HCEC 1CT (cell line): ENCODE measurements at regions not wholly inside any gene's neighbourhood (a gene's known extent, or its start where the extent isn't known, plus 50 kb on each side); places are given as distances from the start of the nearest gene placed in this dataset.
A peak's percentile ranks its signal among the peaks of the same experiment; 100 is the strongest.

Experiments used
- DNase-seq: peaks from one replicate; pipeline ENCODE4 v3.0.0-alpha.2; 2017

- peak; percentile 82 for DNase-seq
Observed at GRCh38 chr7:131111081-131111576, 216.5 kb upstream of the MKLN1 start.

GRCh38 chr7:131111792-131112191 lies 215.9 kb upstream of the MKLN1 start:
- DNase-seq = no peak

- no peak for DNase-seq
Observed at GRCh38 chr7:131112431-131112830, 215.2 kb upstream of the MKLN1 start.

GRCh38 chr7:131115340-131115739 lies 212.3 kb upstream of the MKLN1 start:
- DNase-seq = no peak

GRCh38 chr7:131117439-131117838 lies 210.2 kb upstream of the MKLN1 start:
- DNase-seq = no peak

GRCh38 chr7:131119381-131119780 lies 208.3 kb upstream of the MKLN1 start:
- DNase-seq = no peak

GRCh38 chr7:131122394-131122793 lies 205.3 kb upstream of the MKLN1 start:
- DNase-seq = no peak

- no peak for DNase-seq
Observed at GRCh38 chr7:131124001-131124629, 203.6 kb upstream of the MKLN1 start.

- no peak for DNase-seq
Observed at GRCh38 chr7:131124867-131125266, 202.8 kb upstream of the MKLN1 start.

GRCh38 chr7:131130324-131130723 lies 197.4 kb upstream of the MKLN1 start:
- DNase-seq = no peak

GRCh38 chr7:131131012-131131745 lies 196.5 kb upstream of the MKLN1 start:
- no peak for DNase-seq

- DNase-seq = no peak
Observed at GRCh38 chr7:131131746-131132431, 195.8 kb upstream of the MKLN1 start.

- no peak for DNase-seq
Observed at GRCh38 chr7:131139462-131139861, 188.2 kb upstream of the MKLN1 start.

- no peak for DNase-seq
Observed at GRCh38 chr7:131141443-131141967, 186.2 kb upstream of the MKLN1 start.

GRCh38 chr7:131143869-131144268 lies 183.8 kb upstream of the MKLN1 start:
- no peak for DNase-seq

GRCh38 chr7:131145026-131145425 lies 182.7 kb upstream of the MKLN1 start:
- DNase-seq = peak; percentile 57

- DNase-seq = no peak
Observed at GRCh38 chr7:131145770-131146169, 181.9 kb upstream of the MKLN1 start.

- DNase-seq = no peak
Observed at GRCh38 chr7:131147604-131148003, 180.1 kb upstream of the MKLN1 start.

GRCh38 chr7:131148258-131148657 lies 179.4 kb upstream of the MKLN1 start:
- DNase-seq = no peak

- no peak for DNase-seq
Observed at GRCh38 chr7:131148708-131149428, 178.8 kb upstream of the MKLN1 start.

- DNase-seq = no peak
Observed at GRCh38 chr7:131149429-131149773, 178.3 kb upstream of the MKLN1 start.

GRCh38 chr7:131149840-131150239 lies 177.8 kb upstream of the MKLN1 start:
- DNase-seq = no peak

GRCh38 chr7:131151034-131151433 lies 176.6 kb upstream of the MKLN1 start:
- no peak for DNase-seq
